ENCODE measurements at regions not wholly inside any gene's neighbourhood (a gene's known extent, or its start where the extent isn't known, plus 50 kb on each side); places are given as distances from the start of the nearest gene placed in this dataset.

DNA sequence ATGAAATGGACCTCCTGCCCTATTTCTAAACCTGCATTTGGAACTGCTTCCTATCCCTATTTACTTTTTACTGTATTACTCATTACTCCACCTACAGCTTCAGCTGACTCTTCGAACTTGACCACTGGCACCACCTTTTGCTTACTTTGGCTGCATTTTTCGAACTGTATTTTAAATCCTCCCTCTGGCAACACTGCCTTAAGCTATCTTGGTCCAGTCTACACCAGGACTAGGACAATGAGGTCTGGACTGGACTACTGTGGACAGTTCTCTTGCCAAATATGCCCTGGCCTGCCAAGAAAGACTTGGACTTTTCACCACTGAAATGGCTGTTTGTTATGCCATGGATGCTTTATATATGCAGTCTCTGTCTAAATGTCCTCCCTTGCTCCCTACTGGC, 328.1 kb downstream of the BTG1 start:
- no peak for TF ChIP-seq CTCF (IDR thresholded peaks at IDR 0.05; ENCODE audit: control insufficient read depth, extremely low read depth, insufficient read depth)
- peak; percentile 85 for DNase-seq (ENCODE audit: low read depth)
- H3K4me3 ChIP-seq (ENCODE audit: low read depth, low read length): no peak overlapping the region

GRCh38 chr12:91813701-91814100, 331.9 kb downstream of the BTG1 start:
- DNase-seq (ENCODE audit: low read depth): no peak
- no peak for TF ChIP-seq CTCF (IDR thresholded peaks at IDR 0.05; ENCODE audit: control insufficient read depth, extremely low read depth, insufficient read depth)
- no peak overlapping the region for H3K4me3 ChIP-seq (ENCODE audit: low read depth, low read length)

GRCh38 chr12:91811481-91812287, 334.0 kb downstream of the BTG1 start:
- DNase-seq (ENCODE audit: low read depth): no peak
- H3K4me3 ChIP-seq (ENCODE audit: low read depth, low read length): no peak overlapping the region
- TF ChIP-seq CTCF (IDR thresholded peaks at IDR 0.05; ENCODE audit: control insufficient read depth, extremely low read depth, insufficient read depth): peak; percentile 39

GRCh38 chr12:91810531-91811451, 334.9 kb downstream of the BTG1 start:
- no peak for TF ChIP-seq CTCF (IDR thresholded peaks at IDR 0.05; ENCODE audit: control insufficient read depth, extremely low read depth, insufficient read depth)
- H3K4me3 ChIP-seq (ENCODE audit: low read depth, low read length): no peak overlapping the region
- no peak for DNase-seq (ENCODE audit: low read depth)

- H3K4me3 ChIP-seq (ENCODE audit: low read depth, low read length): no peak overlapping the region
- no peak for DNase-seq (ENCODE audit: low read depth)
- no peak for TF ChIP-seq CTCF (IDR thresholded peaks at IDR 0.05; ENCODE audit: control insufficient read depth, extremely low read depth, insufficient read depth)
These were observed 335.6 kb downstream of the BTG1 start for GRCh38 chr12:91810077-91810476.

DNA sequence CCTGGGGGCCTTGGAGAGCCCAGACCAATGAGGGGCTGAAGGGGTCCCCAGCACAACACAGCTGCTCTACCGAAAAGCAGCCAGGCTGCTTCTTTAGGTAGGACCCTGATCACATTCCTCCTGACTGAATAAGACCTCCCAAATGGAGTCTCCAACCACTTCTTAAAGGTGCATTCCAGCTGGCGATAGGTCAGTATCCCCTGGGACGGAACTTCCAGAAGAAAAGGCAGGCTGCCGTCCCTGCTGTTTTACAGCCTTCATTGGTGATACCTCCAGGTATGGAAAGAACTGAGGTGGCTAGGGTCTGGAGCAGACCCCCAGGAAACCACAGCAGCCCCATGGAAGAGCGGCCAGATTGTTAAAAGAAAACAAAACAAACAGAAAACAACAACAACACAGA, 340.6 kb downstream of the BTG1 start:
- H3K4me3 ChIP-seq (ENCODE audit: low read depth, low read length): no peak overlapping the region
- DNase-seq (ENCODE audit: low read depth): no peak
- no peak for TF ChIP-seq CTCF (IDR thresholded peaks at IDR 0.05; ENCODE audit: control insufficient read depth, extremely low read depth, insufficient read depth)
